ENCODE measurements at regions not wholly inside any gene's neighbourhood (a gene's known extent, or its start where the extent isn't known, plus 50 kb on each side); places are given as distances from the start of the nearest gene placed in this dataset.

GRCh38 chr15:39360452-39360851 is 220.4 kb upstream of the THBS1 start:
- Histone ChIP-seq H3K36me3 (ENCODE audit: control insufficient read depth, insufficient read depth, low read length) (no peaks in the 10 kb centered on the region), H3K4me1 (ENCODE audit: control insufficient read depth, insufficient read depth, low read length) (no peaks in the 10 kb centered on the region), H3K4me3 (ENCODE audit: low read depth in 2 of 2, low read length in 2 of 2) (no peak overlapping the region), H3K9me3 (ENCODE audit: control insufficient read depth, insufficient read depth, low read depth, low read length) (no peaks in the 10 kb centered on the region), H3K27ac (ENCODE audit: low read length) (no peak overlapping the region), H3K27me3 (ENCODE audit: control insufficient read depth, insufficient read depth, low read length) (no peaks in the 10 kb centered on the region)
- intact Hi-C loops (cut with micrococcal nuclease; ENCODE audit: unreplicated experiment), result no loop called here
- POLR2A ChIA-PET, result no interaction called here
- no peak for ATAC-seq
- no peak for DNase-seq (ENCODE audit: low read depth, low spot score)
- in situ Hi-C loops (cut with HindIII; ENCODE audit: low pct_unique_long_range_greater_than_20kb, low sequenced_read_pairs), result no loop called here
- TF ChIP-seq TCF7L2 (IDR thresholded peaks at IDR 0.05; ENCODE audit: low read depth, low read length), result no peak
- TF ChIP-seq POLR2AphosphoS5 (IDR thresholded peaks at IDR 0.05; ENCODE audit: low read depth, low read length), result no peak
- no TSS peak for BruUV-seq (replicated peaks)
- CTCF ChIA-PET, result no interaction called here

GRCh38 chr15:39361497-39361896 is 219.4 kb upstream of the THBS1 start:
- ChIA-PET CTCF (no interaction called here), POLR2A (no interaction called here)
- no peak for ATAC-seq
- H3K4me1 ChIP-seq (ENCODE audit: control insufficient read depth, insufficient read depth, low read length), result no peaks in the 10 kb centered on the region
- BruUV-seq (replicated peaks), result no TSS peak
- in situ Hi-C loops (cut with HindIII; ENCODE audit: low pct_unique_long_range_greater_than_20kb, low sequenced_read_pairs), result no loop called here
- no peak for TF ChIP-seq REST (IDR thresholded peaks at IDR 0.05; ENCODE audit: insufficient read depth in 1 of 2, low read depth in 2 of 2, low read length in 1 of 2)
- TF ChIP-seq TCF7L2 (IDR thresholded peaks at IDR 0.05; ENCODE audit: low read depth, low read length), result no peak
- TF ChIP-seq CTCF (IDR thresholded peaks at IDR 0.05), result no peak
- no peak for TF ChIP-seq POLR2AphosphoS5 (IDR thresholded peaks at IDR 0.05; ENCODE audit: low read depth, low read length)
- no peak for TF ChIP-seq SIN3A (IDR thresholded peaks at IDR 0.05; ENCODE audit: borderline replicate concordance, insufficient read depth, low read depth, low read length)
- H3K36me3 ChIP-seq (ENCODE audit: control insufficient read depth, insufficient read depth, low read length), result no peaks in the 10 kb centered on the region
- no peak overlapping the region for H3K4me3 ChIP-seq (ENCODE audit: low read depth in 2 of 2, low read length in 2 of 2)
- H3K27me3 ChIP-seq (ENCODE audit: control insufficient read depth, insufficient read depth, low read length), result no peaks in the 10 kb centered on the region
- DNase-seq (ENCODE audit: low read depth, low spot score), result no peak
- no peak overlapping the region for H3K27ac ChIP-seq (ENCODE audit: low read length)
- no peaks in the 10 kb centered on the region for H3K9me3 ChIP-seq (ENCODE audit: control insufficient read depth, insufficient read depth, low read depth, low read length)
- intact Hi-C loops (cut with micrococcal nuclease; ENCODE audit: unreplicated experiment), result no loop called here

GRCh38 chr15:39362821-39363561 is 217.9 kb upstream of the THBS1 start:
- CTCF ChIA-PET, result no interaction called here
- in situ Hi-C loops (cut with HindIII; ENCODE audit: low pct_unique_long_range_greater_than_20kb, low sequenced_read_pairs), result no loop called here
- DNase-seq (ENCODE audit: low read depth, low spot score) (no peak), ATAC-seq (no peak)
- POLR2A ChIA-PET, result no interaction called here
- Histone ChIP-seq H3K9me3 (ENCODE audit: control insufficient read depth, insufficient read depth, low read depth, low read length) (no peaks in the 10 kb centered on the region), H3K4me3 (ENCODE audit: low read depth in 2 of 2, low read length in 2 of 2) (no peak overlapping the region), H3K4me1 (ENCODE audit: control insufficient read depth, insufficient read depth, low read length) (no peaks in the 10 kb centered on the region), H3K36me3 (ENCODE audit: control insufficient read depth, insufficient read depth, low read length) (no peaks in the 10 kb centered on the region), H3K27ac (ENCODE audit: low read length) (no peak overlapping the region), H3K27me3 (ENCODE audit: control insufficient read depth, insufficient read depth, low read length) (no peaks in the 10 kb centered on the region)
- TF ChIP-seq REST (IDR thresholded peaks at IDR 0.05; ENCODE audit: insufficient read depth in 1 of 2, low read depth in 2 of 2, low read length in 1 of 2) (no peak), SIN3A (IDR thresholded peaks at IDR 0.05; ENCODE audit: borderline replicate concordance, insufficient read depth, low read depth, low read length) (no peak), CTCF (IDR thresholded peaks at IDR 0.05) (no peak), POLR2AphosphoS5 (IDR thresholded peaks at IDR 0.05; ENCODE audit: low read depth, low read length) (no peak)
- intact Hi-C loops (cut with micrococcal nuclease; ENCODE audit: unreplicated experiment), result no loop called here
- BruUV-seq (replicated peaks), result no TSS peak

All from Panc1 (cell line).